Transverse colon (tissue), 3 donors: ENCODE measurements at regions not wholly inside any gene's neighbourhood (a gene's known extent, or its start where the extent isn't known, plus 50 kb on each side); places are given as distances from the start of the nearest gene placed in this dataset.

Source experiments
- POLR2A ChIP-seq: fragments of 450-650 bp; IDR thresholded peaks from one replicate; pipeline ENCODE4 v1.6.1; 2016; ENCODE audit warnings: antibody characterized with exemption, mild to moderate bottlenecking, moderate library complexity
- POLR2AphosphoS5 ChIP-seq, 3 donors: sonication (generic); formaldehyde crosslinking; IDR thresholded peaks; one replicate each; pipeline ENCODE4 v1.6.1; 2016; ENCODE audit warnings: antibody characterized with exemption in 3 of 3

- TF ChIP-seq POLR2A = no peak
- no peak for TF ChIP-seq POLR2AphosphoS5 (IDR thresholded peaks at IDR 0.05)
These were observed 226.9 kb downstream of the LRRK2 start for GRCh38 chr12:40451661-40452060.
